ENCODE measurements at regions not wholly inside any gene's neighbourhood (a gene's known extent, or its start where the extent isn't known, plus 50 kb on each side); places are given as distances from the start of the nearest gene placed in this dataset.
"Not testable (repeated sequence)": the region's sequence is repeated elsewhere in the genome, so short reads cannot be mapped to it uniquely, and the experiment has no call there.

GRCh38 chr14:48250575-48250974 is 575.2 kb upstream of the MDGA2 start:
- Mint-ChIP-seq H3K27me3 (ENCODE audit: low read depth) (no peaks in the 10 kb centered on the region), H3K9me3 (no peaks in the 10 kb centered on the region), H3K4me3 (no peak overlapping the region), H3K36me3 (ENCODE audit: low read depth) (no peaks in the 10 kb centered on the region), H3K4me1 (no peaks in the 10 kb centered on the region), H3K27ac (ENCODE audit: unreplicated experiment) (no peak overlapping the region)
- DNase-seq (ENCODE audit: low read depth, low spot score), result no peak
- no peak for TF ChIP-seq CTCF (conservative IDR thresholded peaks at IDR 0.05)

- Mint-ChIP-seq H3K4me3 (no peak overlapping the region), H3K9me3 (no peaks in the 10 kb centered on the region)
- no peak for TF ChIP-seq CTCF (conservative IDR thresholded peaks at IDR 0.05)
Measured at GRCh38 chr14:48247977-48248376, 572.6 kb upstream of the MDGA2 start.

GRCh38 chr14:48243900-48244299 is 568.5 kb upstream of the MDGA2 start:
- no peak for DNase-seq (ENCODE audit: low read depth, low spot score)
- H3K27ac Mint-ChIP-seq (ENCODE audit: unreplicated experiment), result no peak overlapping the region
- H3K9me3 Mint-ChIP-seq, result peaks cover 2% of the 10 kb centered on the region
- no peaks in the 10 kb centered on the region for H3K4me1 Mint-ChIP-seq
- no peaks in the 10 kb centered on the region for H3K27me3 Mint-ChIP-seq (ENCODE audit: low read depth)
- H3K4me3 Mint-ChIP-seq, result no peak overlapping the region
- no peak for TF ChIP-seq CTCF (conservative IDR thresholded peaks at IDR 0.05)
- H3K36me3 Mint-ChIP-seq (ENCODE audit: low read depth), result no peaks in the 10 kb centered on the region

More at GRCh38 chr14:48247977-48248376, 572.6 kb upstream of the MDGA2 start:
- Mint-ChIP-seq H3K27ac (ENCODE audit: unreplicated experiment) (no peak overlapping the region), H3K36me3 (ENCODE audit: low read depth) (no peaks in the 10 kb centered on the region), H3K27me3 (ENCODE audit: low read depth) (no peaks in the 10 kb centered on the region), H3K4me1 (no peaks in the 10 kb centered on the region)
- no peak for DNase-seq (ENCODE audit: low read depth, low spot score)

GRCh38 chr14:48229091-48229490 is 553.7 kb upstream of the MDGA2 start:
- Mint-ChIP-seq H3K27ac (ENCODE audit: unreplicated experiment) (no peak overlapping the region), H3K36me3 (ENCODE audit: low read depth) (no peaks in the 10 kb centered on the region), H3K9me3 (peaks cover 3% of the 10 kb centered on the region), H3K27me3 (ENCODE audit: low read depth) (no peaks in the 10 kb centered on the region), H3K4me1 (no peaks in the 10 kb centered on the region), H3K4me3 (no peak overlapping the region)
- no peak for TF ChIP-seq CTCF (conservative IDR thresholded peaks at IDR 0.05)
- DNase-seq (ENCODE audit: low read depth, low spot score), result no peak

GRCh38 chr14:48193893-48194292 is 518.5 kb upstream of the MDGA2 start:
- no peaks in the 10 kb centered on the region for H3K4me1 Mint-ChIP-seq
- DNase-seq (ENCODE audit: low read depth, low spot score), result no peak
- no peaks in the 10 kb centered on the region for H3K36me3 Mint-ChIP-seq (ENCODE audit: low read depth)
- no peak overlapping the region for H3K4me3 Mint-ChIP-seq
- no peak overlapping the region for H3K27ac Mint-ChIP-seq (ENCODE audit: unreplicated experiment)
- H3K27me3 Mint-ChIP-seq (ENCODE audit: low read depth), result no peaks in the 10 kb centered on the region
- no peaks in the 10 kb centered on the region for H3K9me3 Mint-ChIP-seq
- TF ChIP-seq CTCF (conservative IDR thresholded peaks at IDR 0.05), result no peak

- DNase-seq (ENCODE audit: low read depth, low spot score); H3K9me3 Mint-ChIP-seq; H3K4me3 Mint-ChIP-seq; H3K27ac Mint-ChIP-seq (ENCODE audit: unreplicated experiment); H3K36me3 Mint-ChIP-seq (ENCODE audit: low read depth); H3K27me3 Mint-ChIP-seq (ENCODE audit: low read depth); H3K4me1 Mint-ChIP-seq: not testable (repeated sequence)
Measured at GRCh38 chr14:48149624-48150023, 474.2 kb upstream of the MDGA2 start.
